ENCODE measurements at regions not wholly inside any gene's neighbourhood (a gene's known extent, or its start where the extent isn't known, plus 50 kb on each side); places are given as distances from the start of the nearest gene placed in this dataset.

DNA sequence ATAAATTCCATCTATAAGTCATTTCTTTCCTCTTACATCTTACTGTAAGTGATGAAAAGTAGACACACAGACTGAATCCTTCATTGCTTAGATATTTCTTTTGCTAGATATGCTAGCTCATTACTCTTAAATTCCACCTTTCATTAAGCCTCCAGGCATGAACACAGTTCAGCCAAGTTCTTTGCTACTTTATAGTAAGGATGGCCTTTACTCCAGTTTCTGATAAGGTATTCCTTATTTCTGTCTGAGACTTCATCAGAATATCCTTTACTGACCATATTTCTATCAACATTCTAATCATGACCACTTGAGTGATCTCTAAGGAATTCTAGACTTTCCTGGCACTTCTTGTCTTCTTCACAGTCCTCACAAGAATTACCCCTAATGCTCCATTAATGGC lies 191.7 kb upstream of the KCTD3 start:
- DNase-seq (ENCODE audit: low read depth): no peak
- H3K4me3 ChIP-seq (ENCODE audit: low read depth, low read length): no peak overlapping the region

DNA sequence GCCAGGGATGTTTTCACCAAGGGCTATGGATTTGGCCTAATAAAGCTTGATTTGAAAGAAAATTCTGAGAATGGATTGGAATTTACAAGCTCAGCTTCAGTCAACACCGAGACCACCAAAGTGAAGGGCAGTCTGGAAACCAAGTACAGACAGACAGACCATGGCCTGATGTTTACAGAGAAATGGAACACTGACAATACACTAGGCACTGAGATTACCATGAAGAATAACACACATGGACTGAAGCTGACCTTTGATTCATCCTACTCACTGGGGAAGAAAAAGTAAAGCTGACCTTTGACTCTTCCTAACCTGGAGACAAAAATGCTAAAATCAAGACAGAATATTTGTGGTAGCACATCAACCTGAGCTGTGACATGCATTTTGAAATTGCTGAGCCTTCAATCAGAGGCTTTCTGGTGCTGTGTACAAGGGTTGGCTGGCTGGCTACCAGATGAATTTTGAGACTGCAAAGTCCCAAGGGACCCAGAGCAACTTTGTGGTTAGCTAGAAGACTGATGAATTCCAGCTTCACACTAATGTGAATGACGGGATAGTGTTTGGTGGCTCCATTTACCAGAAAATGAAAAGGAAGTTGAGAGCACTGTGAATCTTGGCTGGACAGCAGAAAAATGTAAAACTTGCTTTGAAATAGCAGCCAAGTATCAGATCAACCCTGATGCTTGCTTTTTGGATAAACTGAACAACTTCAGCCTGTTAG lies 190.4 kb upstream of the KCTD3 start:
- TF ChIP-seq, protein P1, sequence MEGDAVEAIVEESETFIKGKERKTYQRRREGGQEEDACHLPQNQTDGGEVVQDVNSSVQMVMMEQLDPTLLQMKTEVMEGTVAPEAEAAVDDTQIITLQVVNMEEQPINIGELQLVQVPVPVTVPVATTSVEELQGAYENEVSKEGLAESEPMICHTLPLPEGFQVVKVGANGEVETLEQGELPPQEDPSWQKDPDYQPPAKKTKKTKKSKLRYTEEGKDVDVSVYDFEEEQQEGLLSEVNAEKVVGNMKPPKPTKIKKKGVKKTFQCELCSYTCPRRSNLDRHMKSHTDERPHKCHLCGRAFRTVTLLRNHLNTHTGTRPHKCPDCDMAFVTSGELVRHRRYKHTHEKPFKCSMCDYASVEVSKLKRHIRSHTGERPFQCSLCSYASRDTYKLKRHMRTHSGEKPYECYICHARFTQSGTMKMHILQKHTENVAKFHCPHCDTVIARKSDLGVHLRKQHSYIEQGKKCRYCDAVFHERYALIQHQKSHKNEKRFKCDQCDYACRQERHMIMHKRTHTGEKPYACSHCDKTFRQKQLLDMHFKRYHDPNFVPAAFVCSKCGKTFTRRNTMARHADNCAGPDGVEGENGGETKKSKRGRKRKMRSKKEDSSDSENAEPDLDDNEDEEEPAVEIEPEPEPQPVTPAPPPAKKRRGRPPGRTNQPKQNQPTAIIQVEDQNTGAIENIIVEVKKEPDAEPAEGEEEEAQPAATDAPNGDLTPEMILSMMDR (IDR thresholded peaks at IDR 0.05; ENCODE audit: insufficient read depth, low read depth, low read length, missing control alignments): no peak
- no peak overlapping the region for H3K4me3 ChIP-seq (ENCODE audit: low read depth, low read length)
- DNase-seq (ENCODE audit: low read depth): no peak

More for the DNA sequence above, 191.7 kb upstream of the KCTD3 start:
- TF ChIP-seq, protein P1 (IDR thresholded peaks at IDR 0.05; ENCODE audit: insufficient read depth, low read depth, low read length, missing control alignments): no peak

DNA sequence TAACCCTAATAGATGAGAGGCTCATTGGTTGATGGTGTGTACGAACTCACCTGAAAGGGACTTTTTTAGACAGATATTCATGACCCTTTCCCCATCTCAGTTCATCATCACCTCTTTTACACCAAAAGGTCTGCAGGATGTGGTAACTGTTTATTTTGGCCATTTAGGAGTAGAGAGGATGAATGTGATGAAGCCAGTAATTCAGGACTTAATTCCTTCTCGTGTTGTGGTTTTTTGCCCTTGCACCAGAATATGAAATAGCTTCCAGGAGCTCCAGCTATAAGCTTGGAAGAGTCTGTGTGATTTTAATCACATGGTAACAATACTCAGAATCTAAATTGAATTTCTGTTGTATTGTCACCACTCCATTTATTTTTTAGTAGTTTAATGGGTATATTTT lies 189.4 kb upstream of the KCTD3 start:
- TF ChIP-seq, protein P1 (IDR thresholded peaks at IDR 0.05; ENCODE audit: insufficient read depth, low read depth, low read length, missing control alignments): no peak
- no peak overlapping the region for H3K4me3 ChIP-seq (ENCODE audit: low read depth, low read length)
- no peak for DNase-seq (ENCODE audit: low read depth)

DNA sequence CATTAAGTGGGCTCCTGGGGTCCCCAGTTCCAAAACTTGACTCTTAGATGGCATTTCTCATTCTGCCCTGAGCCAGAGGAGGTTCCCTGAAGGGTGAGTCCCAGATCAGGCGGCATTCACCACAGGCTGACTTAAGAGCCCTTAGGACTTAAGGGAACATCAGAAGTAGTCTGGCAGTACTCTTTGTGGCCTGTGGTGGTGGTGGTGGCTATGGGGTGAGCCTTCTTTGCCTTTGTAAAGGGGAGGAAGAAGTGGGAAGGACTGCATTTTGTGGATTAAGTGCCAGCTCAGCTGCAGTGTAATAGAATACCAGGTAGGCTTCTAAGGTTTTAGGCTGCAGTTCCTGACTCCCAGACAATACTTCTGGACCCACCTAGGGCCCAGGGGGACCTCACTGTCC lies 186.5 kb upstream of the KCTD3 start:
- TF ChIP-seq, protein P1 (IDR thresholded peaks at IDR 0.05; ENCODE audit: insufficient read depth, low read depth, low read length, missing control alignments): no peak
- no peak overlapping the region for H3K4me3 ChIP-seq (ENCODE audit: low read depth, low read length)
- no peak for DNase-seq (ENCODE audit: low read depth)

DNA sequence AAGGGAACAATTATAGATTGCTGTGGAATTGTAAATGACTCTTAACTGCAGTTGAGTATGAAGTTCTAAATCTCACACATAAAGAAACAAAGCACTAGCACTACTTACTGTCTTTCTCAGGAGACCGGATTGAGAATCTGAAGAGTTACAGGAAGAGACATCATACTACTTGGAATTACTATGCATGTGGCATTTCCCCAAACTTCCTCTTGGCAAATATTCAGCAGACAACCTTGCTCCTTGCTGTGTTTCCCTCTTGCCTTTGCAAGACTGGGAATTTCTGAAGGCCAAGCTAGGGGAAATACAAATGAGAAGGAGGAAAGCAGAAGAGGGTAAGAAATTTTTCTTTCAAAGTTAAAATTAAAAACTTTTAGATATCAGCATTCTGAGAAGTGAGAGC lies 173.6 kb upstream of the KCTD3 start:
- TF ChIP-seq, protein P1 (IDR thresholded peaks at IDR 0.05; ENCODE audit: insufficient read depth, low read depth, low read length, missing control alignments): no peak
- H3K4me3 ChIP-seq (ENCODE audit: low read depth, low read length): no peak overlapping the region
- DNase-seq (ENCODE audit: low read depth): no peak

DNA sequence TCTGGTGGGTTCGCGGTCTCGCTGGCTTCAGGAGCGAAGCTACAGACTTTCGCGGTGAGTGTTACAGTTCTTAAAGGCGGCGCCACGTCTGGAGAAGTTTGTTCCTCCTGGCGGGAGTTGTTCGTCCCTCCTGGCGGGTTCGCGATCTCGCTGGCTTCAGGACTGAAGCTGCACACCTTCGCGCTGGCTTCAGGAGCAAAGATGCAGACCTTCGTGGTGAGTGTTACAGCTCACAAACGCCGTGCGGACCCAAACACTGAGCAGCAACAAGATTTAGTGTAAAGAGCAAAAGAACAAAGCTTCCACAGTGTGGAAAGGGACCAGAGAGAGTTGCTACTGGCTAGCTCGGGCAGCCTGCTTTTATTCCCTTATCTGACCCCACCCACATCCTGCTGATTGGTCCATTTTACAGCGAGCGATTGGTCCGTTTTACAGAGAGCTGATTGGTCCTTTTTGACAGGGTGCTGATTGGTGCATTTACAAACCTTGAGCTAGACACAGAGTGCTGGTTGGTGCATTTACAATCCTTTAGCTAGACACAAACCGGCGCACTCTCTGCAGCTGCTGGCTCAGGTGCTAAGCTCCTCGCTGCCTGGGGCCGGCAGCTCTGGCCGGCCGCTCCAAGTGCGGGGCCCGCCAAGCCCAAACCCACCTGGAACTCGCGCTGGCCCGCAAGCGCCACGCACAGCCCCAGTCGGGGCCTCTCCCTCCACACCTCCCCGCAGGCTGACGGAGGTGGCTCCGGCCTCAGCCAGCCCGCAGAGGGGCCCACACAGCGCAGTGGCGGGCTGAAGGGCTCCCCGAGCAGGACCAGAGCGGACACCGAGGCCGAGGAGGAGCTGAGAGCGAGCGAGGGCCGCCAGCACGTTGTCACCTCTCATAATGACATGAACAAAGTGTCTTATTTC lies 172.8 kb upstream of the KCTD3 start:
- H3K4me3 ChIP-seq (ENCODE audit: low read depth, low read length): no peak overlapping the region
- TF ChIP-seq, protein P1 (IDR thresholded peaks at IDR 0.05; ENCODE audit: insufficient read depth, low read depth, low read length, missing control alignments): no peak
- no peak for DNase-seq (ENCODE audit: low read depth)
